Caco-2 (cell line): ENCODE measurements at regions not wholly inside any gene's neighbourhood (a gene's known extent, or its start where the extent isn't known, plus 50 kb on each side); places are given as distances from the start of the nearest gene placed in this dataset.

ENCODE experiments used
- BruUV-seq: library from RNA; stranded (reverse); fragments of 400-500 nt; replicated peaks from 2 replicates; lab custom pipeline; 2021; lab: Mats Ljungman, UMichigan
- CTCF ChIA-PET: fragments of 300-600 bp; sonication (Branson Sonifier 250); formaldehyde crosslinking; loops from one replicate; lab custom pipeline; 2022; ENCODE audit warnings: antibody characterized with exemption; lab: Charles Lee
- POLR2A ChIA-PET: fragments of 300-600 bp; sonication (Branson Sonifier 250); formaldehyde crosslinking; loops from one replicate; lab custom pipeline; 2022; ENCODE audit warnings: antibody characterized with exemption; lab: Charles Lee
- DNase-seq, 2 experiments: peaks; one replicate each; pipeline versions ENCODE4 v3.0.0 to v3.0.0-alpha.2; 2020 to 2022
- H3K27me3 ChIP-seq: replicated peaks from 2 replicates; pipeline ENCODE4 v1.6.0; 2011; ENCODE audit warnings: low read length; ENCODE audit not compliant: control insufficient read depth, insufficient read depth
- H3K36me3 ChIP-seq: 2 replicates; pipeline ENCODE4 v1.5.1; 2011; ENCODE audit warnings: low read length; ENCODE audit not compliant: control insufficient read depth, insufficient read depth
- H3K4me1 ChIP-seq: fragments of 250-450 bp; sonication (Bioruptor Pico); 2 replicates; pipeline ENCODE4 v1.5.1; 2020; ENCODE audit warnings: mild to moderate bottlenecking
- H3K4me3 ChIP-seq: 2 replicates; pipeline ENCODE4 v1.5.1; 2011; ENCODE audit warnings: low read depth, mild to moderate bottlenecking, control low read depth, low read length
- H3K9me3 ChIP-seq: fragments of 250-450 bp; sonication (Bioruptor Pico); 2 replicates; pipeline ENCODE4 v1.5.1; 2020; ENCODE audit warnings: mild to moderate bottlenecking, moderate library complexity
- H3K27ac Mint-ChIP-seq: one replicate; pipeline ENCODE4 v1.8.0; 2022; ENCODE audit warnings: mixed read lengths; ENCODE audit not compliant: unreplicated experiment
- H3K27me3 Mint-ChIP-seq: one replicate; pipeline ENCODE4 v1.8.0; 2022; ENCODE audit warnings: mixed read lengths; ENCODE audit not compliant: insufficient read depth, unreplicated experiment
- H3K36me3 Mint-ChIP-seq: one replicate; pipeline ENCODE4 v1.8.0; 2022; ENCODE audit warnings: mild to moderate bottlenecking, mixed read lengths; ENCODE audit not compliant: insufficient read depth, unreplicated experiment
- H3K4me1 Mint-ChIP-seq: one replicate; pipeline ENCODE4 v1.8.0; 2022; ENCODE audit warnings: low read depth, mixed read lengths; ENCODE audit not compliant: unreplicated experiment
- H3K4me3 Mint-ChIP-seq: one replicate; pipeline ENCODE4 v1.8.0; 2022; ENCODE audit warnings: mild to moderate bottlenecking, moderate library complexity, mixed read lengths; ENCODE audit not compliant: unreplicated experiment
- H3K9me3 Mint-ChIP-seq: one replicate; pipeline ENCODE4 v1.8.0; 2022; ENCODE audit warnings: mixed read lengths; ENCODE audit not compliant: unreplicated experiment
- CTCF ChIP-seq, 2 experiments: fragments of 200-600 bp in 1 of 2; IDR thresholded peaks; 1 replicate in 1 of 2; 2 replicates in 1 of 2; pipeline versions ENCODE4 v1.5.1 to v1.8.0; 2011 to 2022; ENCODE audit warnings: antibody characterized with exemption in 1 of 2, control low read depth in 1 of 2, inconsistent platforms in 1 of 2, low read depth in 1 of 2, low read length in 1 of 2, mild to moderate bottlenecking in 1 of 2, moderate library complexity in 1 of 2; ENCODE audit not compliant: insufficient read depth in 1 of 2, severe bottlenecking in 1 of 2, unreplicated experiment in 1 of 2
- intact Hi-C: fragments of 100-400 bp; cut with micrococcal nuclease; formaldehyde crosslinking; loops from one replicate; pipeline ENCODE4 v1.10.0; 2022; ENCODE audit not compliant: unreplicated experiment

GRCh38 chr7:152969839-152970238, 210.3 kb downstream of the ACTR3B start:
- no peaks in the 10 kb centered on the region; the same call in 1 of the 2 replicates for H3K9me3 ChIP-seq
- peaks cover 26% of the 10 kb centered on the region for H3K9me3 Mint-ChIP-seq
- POLR2A ChIA-PET = no interaction called here

GRCh38 chr7:152970481-152970880, 210.9 kb downstream of the ACTR3B start:
- no peak overlapping the region for H3K4me3 Mint-ChIP-seq
- H3K27ac Mint-ChIP-seq = no peak overlapping the region
- TF ChIP-seq CTCF (IDR thresholded peaks at IDR 0.05; ENCODE audit: insufficient read depth in 1 of 2, low read depth in 1 of 2, low read length in 1 of 2, severe bottlenecking in 1 of 2, unreplicated experiment in 1 of 2) = no peak
- DNase-seq = no peak
- no peaks in the 10 kb centered on the region for H3K4me1 ChIP-seq
- no peaks in the 10 kb centered on the region for H3K36me3 Mint-ChIP-seq
- H3K9me3 ChIP-seq = no peaks in the 10 kb centered on the region; the same call in 1 of the 2 replicates
- H3K9me3 Mint-ChIP-seq = peaks cover 26% of the 10 kb centered on the region
- H3K4me3 ChIP-seq = no peak overlapping the region
- no peaks in the 10 kb centered on the region for H3K36me3 ChIP-seq
- ChIA-PET POLR2A (no interaction called here), CTCF (no interaction called here)
- no TSS peak for BruUV-seq
- no peaks in the 10 kb centered on the region for H3K4me1 Mint-ChIP-seq
- H3K27me3 ChIP-seq = no peaks in the 10 kb centered on the region
- intact Hi-C loops = no loop called here
- no peaks in the 10 kb centered on the region for H3K27me3 Mint-ChIP-seq

More at GRCh38 chr7:152969839-152970238, 210.3 kb downstream of the ACTR3B start:
- H3K36me3 Mint-ChIP-seq = no peaks in the 10 kb centered on the region
- H3K4me1 Mint-ChIP-seq = no peaks in the 10 kb centered on the region
- H3K36me3 ChIP-seq = no peaks in the 10 kb centered on the region
- H3K27me3 ChIP-seq = no peaks in the 10 kb centered on the region
- H3K27ac Mint-ChIP-seq = no peak overlapping the region
- no peak for DNase-seq
- BruUV-seq = no TSS peak
- no peak overlapping the region for H3K4me3 ChIP-seq
- H3K4me1 ChIP-seq = no peaks in the 10 kb centered on the region
- intact Hi-C loops = no loop called here
- no peaks in the 10 kb centered on the region for H3K27me3 Mint-ChIP-seq
- CTCF ChIA-PET = no interaction called here
- H3K4me3 Mint-ChIP-seq = no peak overlapping the region
- TF ChIP-seq CTCF (IDR thresholded peaks at IDR 0.05; ENCODE audit: insufficient read depth in 1 of 2, low read depth in 1 of 2, low read length in 1 of 2, severe bottlenecking in 1 of 2, unreplicated experiment in 1 of 2) = no peak

- H3K4me3 Mint-ChIP-seq = no peak overlapping the region
- no peaks in the 10 kb centered on the region for H3K27me3 Mint-ChIP-seq
- Histone ChIP-seq H3K27me3 (no peaks in the 10 kb centered on the region), H3K4me1 (no peaks in the 10 kb centered on the region), H3K4me3 (no peak overlapping the region), H3K9me3 (no peaks in the 10 kb centered on the region; the same call in 1 of the 2 replicates), H3K36me3 (no peaks in the 10 kb centered on the region)
- intact Hi-C loops = no loop called here
- no peaks in the 10 kb centered on the region for H3K4me1 Mint-ChIP-seq
- H3K9me3 Mint-ChIP-seq = peaks cover 26% of the 10 kb centered on the region
- H3K27ac Mint-ChIP-seq = no peak overlapping the region
- H3K36me3 Mint-ChIP-seq = no peaks in the 10 kb centered on the region
- no TSS peak for BruUV-seq
- POLR2A ChIA-PET = no interaction called here
- no peak for DNase-seq
- TF ChIP-seq CTCF (IDR thresholded peaks at IDR 0.05; ENCODE audit: insufficient read depth in 1 of 2, low read depth in 1 of 2, low read length in 1 of 2, severe bottlenecking in 1 of 2, unreplicated experiment in 1 of 2) = no peak
- CTCF ChIA-PET = no interaction called here
These were observed 215.0 kb downstream of the ACTR3B start for GRCh38 chr7:152974577-152974976.
